ENCODE measurements at regions not wholly inside any gene's neighbourhood (a gene's known extent, or its start where the extent isn't known, plus 50 kb on each side); places are given as distances from the start of the nearest gene placed in this dataset.
"Not testable (repeated sequence)": the region's sequence is repeated elsewhere in the genome, so short reads cannot be mapped to it uniquely, and the experiment has no call there.

- Mint-ChIP-seq H3K27ac (no peak overlapping the region), H3K4me3 (no peak overlapping the region), H3K27me3 (ENCODE audit: low read depth in 3 of 3) (peaks cover 7 to 13% (median 8%) of the 10 kb centered on the region in 3 donors), H3K4me1 (no peaks in the 10 kb centered on the region), H3K36me3 (no peaks in the 10 kb centered on the region), H3K9me3 (peaks cover 3 to 27% (median 8%) of the 10 kb centered on the region in 7 donors)
- TF ChIP-seq, protein P1, sequence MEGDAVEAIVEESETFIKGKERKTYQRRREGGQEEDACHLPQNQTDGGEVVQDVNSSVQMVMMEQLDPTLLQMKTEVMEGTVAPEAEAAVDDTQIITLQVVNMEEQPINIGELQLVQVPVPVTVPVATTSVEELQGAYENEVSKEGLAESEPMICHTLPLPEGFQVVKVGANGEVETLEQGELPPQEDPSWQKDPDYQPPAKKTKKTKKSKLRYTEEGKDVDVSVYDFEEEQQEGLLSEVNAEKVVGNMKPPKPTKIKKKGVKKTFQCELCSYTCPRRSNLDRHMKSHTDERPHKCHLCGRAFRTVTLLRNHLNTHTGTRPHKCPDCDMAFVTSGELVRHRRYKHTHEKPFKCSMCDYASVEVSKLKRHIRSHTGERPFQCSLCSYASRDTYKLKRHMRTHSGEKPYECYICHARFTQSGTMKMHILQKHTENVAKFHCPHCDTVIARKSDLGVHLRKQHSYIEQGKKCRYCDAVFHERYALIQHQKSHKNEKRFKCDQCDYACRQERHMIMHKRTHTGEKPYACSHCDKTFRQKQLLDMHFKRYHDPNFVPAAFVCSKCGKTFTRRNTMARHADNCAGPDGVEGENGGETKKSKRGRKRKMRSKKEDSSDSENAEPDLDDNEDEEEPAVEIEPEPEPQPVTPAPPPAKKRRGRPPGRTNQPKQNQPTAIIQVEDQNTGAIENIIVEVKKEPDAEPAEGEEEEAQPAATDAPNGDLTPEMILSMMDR (IDR thresholded peaks at IDR 0.05) = no peak
- Histone ChIP-seq H3K36me3 (replicated peaks in 1 of 2; ENCODE audit: control insufficient read depth in 1 of 2, insufficient read depth in 2 of 2, low read length in 2 of 2) (no peaks in the 10 kb centered on the region), H2AFZ (ENCODE audit: insufficient read depth, low read depth, low read length, poor library complexity, severe bottlenecking) (no peak overlapping the region), H3K79me2 (ENCODE audit: insufficient read depth, low read length) (no peaks in the 10 kb centered on the region), H3K4me3 (replicated peaks in 1 of 3; ENCODE audit: low read depth in 2 of 3, low read length in 3 of 3) (no peak overlapping the region), H3K27ac (ENCODE audit: low read depth in 1 of 2, low read length in 2 of 2) (no peak overlapping the region), H3K4me2 (replicated peaks; ENCODE audit: extremely low read depth, low read length, poor library complexity, severe bottlenecking) (no peak overlapping the region), H3K27me3 (ENCODE audit: control insufficient read depth in 2 of 2, insufficient read depth in 2 of 2, low read length in 2 of 2) (no peaks in the 10 kb centered on the region), H3K9me3 (replicated peaks in 1 of 2; ENCODE audit: control insufficient read depth in 1 of 2, insufficient read depth in 1 of 2, low read length in 2 of 2) (no peaks in the 10 kb centered on the region), H4K20me1 (ENCODE audit: insufficient read depth, low read length) (no peaks in the 10 kb centered on the region), H3K4me1 (ENCODE audit: control insufficient read depth in 1 of 2, insufficient read depth in 2 of 2, low read length in 2 of 2) (no peaks in the 10 kb centered on the region), H3K9ac (ENCODE audit: insufficient read depth, low read length, poor library complexity, severe bottlenecking) (no peak overlapping the region)
- WGBS (ENCODE audit: insufficient coverage) = 79% methylated on average over 3 of the region's 4 CpGs
- intact Hi-C loops (cut with micrococcal nuclease) = no loop called here
- DNase-seq = no peak
Observed at GRCh38 chr1:157348538-157349480, 203.5 kb downstream of the FCRL5 start.

- Histone ChIP-seq H3K79me2 (ENCODE audit: insufficient read depth, low read length) (no peaks in the 10 kb centered on the region), H2AFZ (ENCODE audit: insufficient read depth, low read depth, low read length, poor library complexity, severe bottlenecking) (no peak overlapping the region), H3K9me3 (replicated peaks in 1 of 2; ENCODE audit: control insufficient read depth in 1 of 2, insufficient read depth in 1 of 2, low read length in 2 of 2) (no peaks in the 10 kb centered on the region), H3K4me3 (replicated peaks in 1 of 3; ENCODE audit: low read depth in 2 of 3, low read length in 3 of 3) (no peak overlapping the region), H3K9ac (ENCODE audit: insufficient read depth, low read length, poor library complexity, severe bottlenecking) (no peak overlapping the region), H3K4me1 (ENCODE audit: control insufficient read depth in 1 of 2, insufficient read depth in 2 of 2, low read length in 2 of 2) (no peaks in the 10 kb centered on the region), H3K4me2 (replicated peaks; ENCODE audit: extremely low read depth, low read length, poor library complexity, severe bottlenecking) (no peak overlapping the region), H3K36me3 (replicated peaks in 1 of 2; ENCODE audit: control insufficient read depth in 1 of 2, insufficient read depth in 2 of 2, low read length in 2 of 2) (no peaks in the 10 kb centered on the region), H4K20me1 (ENCODE audit: insufficient read depth, low read length) (no peaks in the 10 kb centered on the region), H3K27me3 (ENCODE audit: control insufficient read depth in 2 of 2, insufficient read depth in 2 of 2, low read length in 2 of 2) (no peaks in the 10 kb centered on the region), H3K27ac (ENCODE audit: low read depth in 1 of 2, low read length in 2 of 2) (no peak overlapping the region)
- H3K27me3 Mint-ChIP-seq (ENCODE audit: low read depth in 3 of 3) = peaks cover 6 to 11% (median 7%) of the 10 kb centered on the region in 3 donors
- no peak for DNase-seq
- WGBS (ENCODE audit: insufficient coverage) = 100% methylated on average over 1 of the region's 1 CpG
- intact Hi-C loops (cut with micrococcal nuclease) = no loop called here
- no peak overlapping the region for H3K4me3 Mint-ChIP-seq
- no peak overlapping the region for H3K27ac Mint-ChIP-seq
- H3K36me3 Mint-ChIP-seq = no peaks in the 10 kb centered on the region
- TF ChIP-seq, protein P1 (IDR thresholded peaks at IDR 0.05) = no peak
- peaks cover 3 to 27% (median 8%) of the 10 kb centered on the region in 7 donors for H3K9me3 Mint-ChIP-seq
- no peaks in the 10 kb centered on the region for H3K4me1 Mint-ChIP-seq
Observed at GRCh38 chr1:157347506-157347905, 204.8 kb downstream of the FCRL5 start.

GRCh38 chr1:157337785-157338184 is 199.6 kb upstream of the ETV3 start:
- H3K27ac ChIP-seq (ENCODE audit: low read depth in 1 of 2, low read length in 2 of 2); H3K4me2 ChIP-seq (replicated peaks; ENCODE audit: extremely low read depth, low read length, poor library complexity, severe bottlenecking); H3K27ac Mint-ChIP-seq; H3K79me2 ChIP-seq (ENCODE audit: insufficient read depth, low read length); H3K27me3 Mint-ChIP-seq (ENCODE audit: low read depth in 3 of 3); intact Hi-C loops (cut with micrococcal nuclease); H3K36me3 ChIP-seq (replicated peaks in 1 of 2; ENCODE audit: control insufficient read depth in 1 of 2, insufficient read depth in 2 of 2, low read length in 2 of 2); H3K4me3 ChIP-seq (replicated peaks in 1 of 3; ENCODE audit: low read depth in 2 of 3, low read length in 3 of 3); H3K9ac ChIP-seq (ENCODE audit: insufficient read depth, low read length, poor library complexity, severe bottlenecking); H3K9me3 ChIP-seq (replicated peaks in 1 of 2; ENCODE audit: control insufficient read depth in 1 of 2, insufficient read depth in 1 of 2, low read length in 2 of 2); H4K20me1 ChIP-seq (ENCODE audit: insufficient read depth, low read length); H3K36me3 Mint-ChIP-seq; DNase-seq; H3K4me3 Mint-ChIP-seq; H3K27me3 ChIP-seq (ENCODE audit: control insufficient read depth in 2 of 2, insufficient read depth in 2 of 2, low read length in 2 of 2); H2AFZ ChIP-seq (ENCODE audit: insufficient read depth, low read depth, low read length, poor library complexity, severe bottlenecking): not testable (repeated sequence)
- Mint-ChIP-seq H3K9me3 (peaks cover 7 to 21% (median 17%) of the 10 kb centered on the region in 7 donors), H3K4me1 (peaks cover 19% of the 10 kb centered on the region)
- H3K4me1 ChIP-seq (ENCODE audit: control insufficient read depth in 1 of 2, insufficient read depth in 2 of 2, low read length in 2 of 2) = peaks cover 20 to 22% of the 10 kb centered on the region in 2 donors
- 86% methylated on average over 1 of the region's 1 CpG for WGBS (ENCODE audit: insufficient coverage)

Measured in CD14-positive monocyte (primary cell).